Ramos (cell line): ENCODE measurements at regions not wholly inside any gene's neighbourhood (a gene's known extent, or its start where the extent isn't known, plus 50 kb on each side); places are given as distances from the start of the nearest gene placed in this dataset.

Source experiments
- in situ Hi-C: fragments of 300-500 bp; cut with MboI; formaldehyde crosslinking; loops from one replicate; pipeline ENCODE4 v1.14.3; 2022; ENCODE audit warnings: low sequenced_read_pairs; ENCODE audit not compliant: unreplicated experiment

GRCh38 chr2:240294514-240294913 lies 140.9 kb upstream of the GPC1 start:
- in situ Hi-C loops = no loop called here

GRCh38 chr2:240295256-240296103 lies 140.0 kb upstream of the GPC1 start:
- in situ Hi-C loops = no loop called here

- in situ Hi-C loops = no loop called here
Observed at GRCh38 chr2:240296104-240296406, 139.4 kb upstream of the GPC1 start.

- in situ Hi-C loops = no loop called here
Observed at GRCh38 chr2:240296476-240297255, 138.8 kb upstream of the GPC1 start.

GRCh38 chr2:240297256-240298116 lies 138.0 kb upstream of the GPC1 start:
- in situ Hi-C loops = no loop called here

GRCh38 chr2:240298117-240298790 lies 137.2 kb upstream of the GPC1 start:
- in situ Hi-C loops = no loop called here

GRCh38 chr2:240298803-240299709 lies 136.4 kb upstream of the GPC1 start:
- in situ Hi-C loops = no loop called here

GRCh38 chr2:240299710-240300068 lies 135.8 kb upstream of the GPC1 start:
- in situ Hi-C loops = no loop called here

GRCh38 chr2:240300261-240300821 lies 135.1 kb upstream of the GPC1 start:
- in situ Hi-C loops = no loop called here

- in situ Hi-C loops = no loop called here
Observed at GRCh38 chr2:240300840-240301239, 134.6 kb upstream of the GPC1 start.

- in situ Hi-C loops = no loop called here
Observed at GRCh38 chr2:240301256-240301795, 134.1 kb upstream of the GPC1 start.

GRCh38 chr2:240302041-240302440 lies 133.4 kb upstream of the GPC1 start:
- in situ Hi-C loops = no loop called here

GRCh38 chr2:240302933-240303595 lies 132.4 kb upstream of the GPC1 start:
- in situ Hi-C loops = no loop called here

GRCh38 chr2:240303896-240304745 lies 131.3 kb upstream of the GPC1 start:
- in situ Hi-C loops = no loop called here

- in situ Hi-C loops = no loop called here
Observed at GRCh38 chr2:240304746-240305161, 130.7 kb upstream of the GPC1 start.

- in situ Hi-C loops = no loop called here
Observed at GRCh38 chr2:240305369-240305962, 130.0 kb upstream of the GPC1 start.

GRCh38 chr2:240306185-240306584 lies 129.3 kb upstream of the GPC1 start:
- in situ Hi-C loops = no loop called here
